ENCODE measurements at regions not wholly inside any gene's neighbourhood (a gene's known extent, or its start where the extent isn't known, plus 50 kb on each side); places are given as distances from the start of the nearest gene placed in this dataset.
A peak's percentile ranks its signal among the peaks of the same experiment; 100 is the strongest.

DNA sequence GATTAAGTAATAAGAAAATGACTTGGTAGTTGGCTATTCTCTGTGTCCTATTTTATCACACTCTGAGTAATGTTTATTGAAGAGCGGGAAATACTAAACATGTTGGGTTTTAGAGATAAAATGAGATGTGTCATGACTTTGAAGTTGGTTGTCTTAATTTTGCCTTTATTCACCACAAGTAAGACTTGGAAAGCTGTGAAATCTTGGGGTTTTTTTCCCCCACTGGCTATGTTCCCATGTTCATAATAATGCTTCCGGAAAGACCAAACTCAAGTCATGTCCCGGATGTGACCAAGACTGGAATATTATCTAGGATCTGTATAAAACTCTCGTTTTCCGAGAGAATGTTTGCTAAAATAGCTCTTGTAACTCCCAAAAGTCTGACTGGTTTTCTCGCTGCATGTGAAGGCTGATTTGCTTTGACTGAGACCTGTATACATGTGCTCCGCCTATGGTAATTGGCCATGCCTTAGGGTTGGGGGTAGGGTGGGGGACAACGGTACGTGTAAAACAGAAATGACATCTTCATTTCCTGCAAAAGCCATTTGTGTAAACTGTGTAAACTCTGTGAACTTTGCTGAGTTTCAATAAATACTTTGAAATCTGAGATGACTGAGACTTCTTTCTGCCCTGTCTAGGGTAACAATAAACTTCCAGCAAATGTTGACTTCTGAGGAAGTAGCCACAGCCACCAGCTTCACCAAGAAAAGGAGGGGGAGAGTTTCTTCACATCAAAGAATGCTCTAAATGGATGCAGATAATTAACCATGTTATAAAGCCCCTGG is 169.6 kb downstream of the ZNF365 start:
- TF ChIP-seq, protein P1, sequence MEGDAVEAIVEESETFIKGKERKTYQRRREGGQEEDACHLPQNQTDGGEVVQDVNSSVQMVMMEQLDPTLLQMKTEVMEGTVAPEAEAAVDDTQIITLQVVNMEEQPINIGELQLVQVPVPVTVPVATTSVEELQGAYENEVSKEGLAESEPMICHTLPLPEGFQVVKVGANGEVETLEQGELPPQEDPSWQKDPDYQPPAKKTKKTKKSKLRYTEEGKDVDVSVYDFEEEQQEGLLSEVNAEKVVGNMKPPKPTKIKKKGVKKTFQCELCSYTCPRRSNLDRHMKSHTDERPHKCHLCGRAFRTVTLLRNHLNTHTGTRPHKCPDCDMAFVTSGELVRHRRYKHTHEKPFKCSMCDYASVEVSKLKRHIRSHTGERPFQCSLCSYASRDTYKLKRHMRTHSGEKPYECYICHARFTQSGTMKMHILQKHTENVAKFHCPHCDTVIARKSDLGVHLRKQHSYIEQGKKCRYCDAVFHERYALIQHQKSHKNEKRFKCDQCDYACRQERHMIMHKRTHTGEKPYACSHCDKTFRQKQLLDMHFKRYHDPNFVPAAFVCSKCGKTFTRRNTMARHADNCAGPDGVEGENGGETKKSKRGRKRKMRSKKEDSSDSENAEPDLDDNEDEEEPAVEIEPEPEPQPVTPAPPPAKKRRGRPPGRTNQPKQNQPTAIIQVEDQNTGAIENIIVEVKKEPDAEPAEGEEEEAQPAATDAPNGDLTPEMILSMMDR (IDR thresholded peaks at IDR 0.05; ENCODE audit: low read depth, low read length): no peak
- Histone ChIP-seq H3K4me1 (ENCODE audit: low read depth) (no peaks in the 10 kb centered on the region), H3K36me3 (no peaks in the 10 kb centered on the region), H3K9me3 (ENCODE audit: low read depth) (no peaks in the 10 kb centered on the region), H3K4me3 (no peak overlapping the region), H3K27me3 (peaks cover 21% of the 10 kb centered on the region), H3K27ac (no peak overlapping the region)
- peak in 1 of 2 donors; percentile 69 for DNase-seq (ENCODE audit: low read depth in 1 of 2, low spot score in 1 of 2)

DNA sequence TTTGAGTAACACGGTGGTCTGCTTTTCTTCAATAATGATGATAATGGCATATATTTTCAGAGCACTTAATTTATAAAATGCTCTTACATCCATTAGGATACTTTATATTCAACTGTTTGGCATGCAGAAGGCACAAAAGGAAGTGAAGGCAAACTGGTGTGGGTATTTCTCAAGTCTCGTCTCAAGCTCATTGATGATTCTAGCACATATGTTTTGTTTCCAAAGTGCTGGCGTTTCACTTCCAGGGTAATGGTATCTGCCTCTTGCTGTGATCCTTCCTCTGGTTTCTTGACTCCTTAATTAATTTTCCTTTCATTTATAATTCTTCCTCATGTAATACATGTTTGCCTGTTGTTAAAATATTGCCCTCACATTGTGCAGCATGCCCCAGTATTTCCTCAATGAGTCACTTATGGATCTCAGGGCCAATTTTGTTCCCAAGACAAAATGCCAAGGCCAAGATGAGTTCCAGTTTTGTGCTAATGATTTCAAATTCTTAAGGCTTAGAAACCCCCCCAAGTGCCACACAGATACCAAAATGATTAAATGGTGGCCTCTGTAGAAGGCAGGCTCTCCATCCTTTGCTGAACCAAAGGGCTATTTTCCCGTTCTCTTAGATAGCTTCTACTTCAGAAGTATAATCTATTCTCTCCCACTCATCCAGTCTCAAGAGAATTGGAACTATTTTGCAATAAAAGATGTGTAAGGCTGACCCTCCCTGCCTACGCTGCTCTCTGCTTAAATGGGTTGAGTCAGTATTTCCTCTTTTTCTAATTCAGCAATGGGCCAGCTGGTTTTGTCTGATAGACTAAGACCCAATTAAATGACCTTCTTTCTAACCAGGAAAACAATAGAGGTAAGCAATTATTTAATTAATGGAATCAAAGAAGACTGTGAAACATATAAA is 171.2 kb downstream of the ZNF365 start:
- Histone ChIP-seq H3K27me3 (peaks cover 36% of the 10 kb centered on the region), H3K9me3 (ENCODE audit: low read depth) (no peaks in the 10 kb centered on the region), H3K36me3 (no peaks in the 10 kb centered on the region), H3K4me3 (no peak overlapping the region), H3K4me1 (ENCODE audit: low read depth) (no peaks in the 10 kb centered on the region), H3K27ac (no peak overlapping the region)
- DNase-seq (ENCODE audit: low read depth in 1 of 2, low spot score in 1 of 2): peak in 1 of 2 donors; percentile 88
- TF ChIP-seq, protein P1 (IDR thresholded peaks at IDR 0.05; ENCODE audit: low read depth, low read length): no peak

- no peaks in the 10 kb centered on the region for H3K36me3 ChIP-seq
- no peak overlapping the region for H3K4me3 ChIP-seq
- TF ChIP-seq, protein P1 (IDR thresholded peaks at IDR 0.05; ENCODE audit: low read depth, low read length): no peak
- no peak for DNase-seq (ENCODE audit: low read depth in 1 of 2, low spot score in 1 of 2)
- no peak overlapping the region for H3K27ac ChIP-seq
- H3K27me3 ChIP-seq: peaks cover 59% of the 10 kb centered on the region
- H3K9me3 ChIP-seq (ENCODE audit: low read depth): no peaks in the 10 kb centered on the region
- no peaks in the 10 kb centered on the region for H3K4me1 ChIP-seq (ENCODE audit: low read depth)
Measured at GRCh38 chr10:62548686-62549085, 174.5 kb downstream of the ZNF365 start.

DNA sequence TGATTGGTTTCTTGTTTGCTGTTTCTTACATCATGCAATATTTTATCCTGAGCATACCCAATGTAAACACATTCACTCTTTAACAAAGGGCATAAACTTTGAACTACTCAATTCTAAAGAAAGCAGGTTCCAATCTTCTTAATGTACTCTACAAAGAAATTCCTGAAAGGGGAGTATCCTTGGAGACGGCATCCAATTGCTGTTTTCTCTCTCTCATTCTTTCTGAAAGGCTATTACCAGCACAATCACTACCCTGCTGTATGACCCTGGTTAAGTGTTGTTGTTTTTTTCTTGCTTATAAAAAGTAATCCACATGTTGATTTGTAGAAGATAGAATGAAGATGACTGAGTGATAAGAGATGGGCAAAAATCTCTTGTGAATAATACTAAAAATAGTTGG is 176.0 kb downstream of the ZNF365 start:
- H3K27ac ChIP-seq: no peak overlapping the region
- no peaks in the 10 kb centered on the region for H3K4me1 ChIP-seq (ENCODE audit: low read depth)
- no peaks in the 10 kb centered on the region for H3K9me3 ChIP-seq (ENCODE audit: low read depth)
- no peaks in the 10 kb centered on the region for H3K36me3 ChIP-seq
- H3K4me3 ChIP-seq: no peak overlapping the region
- peaks cover 61% of the 10 kb centered on the region for H3K27me3 ChIP-seq
- TF ChIP-seq, protein P1 (IDR thresholded peaks at IDR 0.05; ENCODE audit: low read depth, low read length): no peak
- DNase-seq (ENCODE audit: low read depth in 1 of 2, low spot score in 1 of 2): no peak

- DNase-seq (ENCODE audit: low read depth in 1 of 2, low spot score in 1 of 2): peak; percentile 60 to 71
- no peaks in the 10 kb centered on the region for H3K9me3 ChIP-seq (ENCODE audit: low read depth)
- H3K4me3 ChIP-seq: no peak overlapping the region
- H3K27me3 ChIP-seq: peaks cover 57% of the 10 kb centered on the region
- no peak overlapping the region for H3K27ac ChIP-seq
- H3K36me3 ChIP-seq: no peaks in the 10 kb centered on the region
- TF ChIP-seq, protein P1 (IDR thresholded peaks at IDR 0.05; ENCODE audit: low read depth, low read length): peak; percentile 66
- H3K4me1 ChIP-seq (ENCODE audit: low read depth): no peaks in the 10 kb centered on the region
Measured at GRCh38 chr10:62554632-62555199, 180.5 kb downstream of the ZNF365 start.
